SU-DHL-6 (cell line): ENCODE measurements at regions not wholly inside any gene's neighbourhood (a gene's known extent, or its start where the extent isn't known, plus 50 kb on each side); places are given as distances from the start of the nearest gene placed in this dataset.

Experiments
- CTCF ChIP-seq: fragments of 200-600 bp; sonication (generic); IDR thresholded peaks from one replicate; pipeline ENCODE4 v1.5.1; 2017; ENCODE audit warnings: antibody characterized with exemption, mild to moderate bottlenecking, low read length, moderate library complexity; ENCODE audit not compliant: insufficient read depth, poor library complexity, severe bottlenecking
- EZH2phosphoT487 ChIP-seq: fragments of 200-600 bp; sonication (generic), shearing (Covaris generic); conservative IDR thresholded peaks from 2 replicates; pipeline ENCODE4 v1.6.1; 2018; ENCODE audit warnings: mild to moderate bottlenecking, antibody characterized with exemption, low read length, moderate library complexity, mixed read lengths

GRCh38 chr3:24662449-24663345 lies 168.0 kb upstream of the THRB start:
- TF ChIP-seq CTCF = no peak
- no peak for TF ChIP-seq EZH2phosphoT487
